PC-3 (cell line): ENCODE measurements at regions not wholly inside any gene's neighbourhood (a gene's known extent, or its start where the extent isn't known, plus 50 kb on each side); places are given as distances from the start of the nearest gene placed in this dataset.

Source experiments
- ATAC-seq: fragments of 200-7000 bp; cut with Tn5 transposase; 2 replicates; pipeline ENCODE4 v1.9.1; 2020; ENCODE audit warnings: mild to moderate bottlenecking, moderate library complexity
- BruUV-seq: library from RNA; stranded (reverse); fragments of 400-500 nt; replicated peaks from 2 replicates; lab custom pipeline; 2021; lab: Mats Ljungman, UMichigan
- CTCF ChIA-PET: fragments of 300-600 bp; sonication (Branson Sonifier 250); formaldehyde crosslinking; loops from one replicate; lab custom pipeline; 2022; ENCODE audit warnings: antibody characterized with exemption; lab: Charles Lee
- POLR2A ChIA-PET: fragments of 300-600 bp; sonication (Branson Sonifier 250); formaldehyde crosslinking; loops from one replicate; lab custom pipeline; 2022; ENCODE audit warnings: antibody characterized with exemption; ENCODE audit not compliant: unreplicated experiment; lab: Charles Lee
- DNase-seq: peaks from one replicate; pipeline ENCODE4 v3.0.0-alpha.2; 2015
- H2AFZ ChIP-seq: fragments of 300-600 bp; sonication (generic); 2 replicates; pipeline ENCODE4 v1.6.0; 2016; ENCODE audit warnings: antibody characterized with exemption, low read length
- H3F3A ChIP-seq: fragments of 300-600 bp; sonication (generic); one replicate; pipeline ENCODE4 v1.6.0; 2017; ENCODE audit warnings: antibody characterized with exemption, low read length, control low read depth, mild to moderate bottlenecking; ENCODE audit not compliant: unreplicated experiment
- H3K27ac ChIP-seq: fragments of 300-600 bp; sonication (generic); 2 replicates; pipeline ENCODE4 v1.5.1; 2016; ENCODE audit warnings: mild to moderate bottlenecking, low read length
- H3K27me3 ChIP-seq: fragments of 300-600 bp; sonication (generic); 2 replicates; pipeline ENCODE4 v1.6.1; 2016; ENCODE audit warnings: low read length, mixed read lengths
- H3K36me3 ChIP-seq: fragments of 300-600 bp; sonication (generic); 2 replicates; pipeline ENCODE4 v1.6.1; 2016; ENCODE audit warnings: low read depth, mixed run types, low read length, mixed read lengths
- H3K4me1 ChIP-seq: fragments of 300-600 bp; sonication (generic); 2 replicates; pipeline ENCODE4 v1.5.1; 2016; ENCODE audit warnings: low read length; ENCODE audit not compliant: insufficient read depth
- H3K4me2 ChIP-seq: fragments of 300-600 bp; sonication (generic); 2 replicates; pipeline ENCODE4 v1.6.0; 2016; ENCODE audit warnings: low read length
- H3K4me3 ChIP-seq: fragments of 300-600 bp; sonication (generic); 2 replicates; pipeline ENCODE4 v1.5.1; 2016; ENCODE audit warnings: mild to moderate bottlenecking, low read length, mixed read lengths
- H3K79me2 ChIP-seq: fragments of 300-600 bp; sonication (generic); 2 replicates; pipeline ENCODE4 v1.6.1; 2017; ENCODE audit warnings: low read length, mixed read lengths
- H3K9ac ChIP-seq: fragments of 300-600 bp; sonication (generic); 2 replicates; pipeline ENCODE4 v1.6.0; 2016; ENCODE audit warnings: mild to moderate bottlenecking, low read length
- H3K9me2 ChIP-seq: fragments of 300-600 bp; sonication (generic); replicated peaks from 2 replicates; pipeline ENCODE4 v1.6.1; 2016; ENCODE audit warnings: mixed run types, low read length, mixed read lengths
- H3K9me3 ChIP-seq: fragments of 300-600 bp; sonication (generic); 2 replicates; pipeline ENCODE4 v1.6.1; 2016; ENCODE audit warnings: low read length, mixed read lengths
- H4K20me1 ChIP-seq: fragments of 300-600 bp; sonication (generic); 2 replicates; pipeline ENCODE4 v1.6.1; 2016; ENCODE audit warnings: low read length, mixed read lengths
- CTCF ChIP-seq: fragments of 300-600 bp; sonication (generic); conservative IDR thresholded peaks from 2 replicates; pipeline ENCODE4 v1.5.1; 2017; ENCODE audit warnings: antibody characterized with exemption, low read depth, mild to moderate bottlenecking, low read length
- EZH2 ChIP-seq: fragments of 300-600 bp; sonication (generic); IDR thresholded peaks from one replicate; pipeline ENCODE4 v1.6.1; 2017; ENCODE audit warnings: antibody characterized with exemption, mild to moderate bottlenecking, low read length; ENCODE audit not compliant: unreplicated experiment
- EZH2phosphoT487 ChIP-seq: fragments of 300-600 bp; sonication (generic); IDR thresholded peaks from 2 replicates; pipeline ENCODE4 v1.6.1; 2018; ENCODE audit warnings: mild to moderate bottlenecking, antibody characterized with exemption, low read length, borderline replicate concordance
- intact Hi-C: fragments of 100-400 bp; cut with micrococcal nuclease; formaldehyde crosslinking; loops from 2 replicates; pipeline ENCODE4 v1.9.0; 2023

- H3K4me3 ChIP-seq, result no peak overlapping the region
- no peak overlapping the region for H3K9ac ChIP-seq
- H3K4me2 ChIP-seq, result no peak overlapping the region
- no peaks in the 10 kb centered on the region for H3K9me3 ChIP-seq
- peaks cover 59% of the 10 kb centered on the region for H3K27me3 ChIP-seq
- H3K36me3 ChIP-seq, result no peaks in the 10 kb centered on the region
- BruUV-seq, result no TSS peak
- no peaks in the 10 kb centered on the region for H3K79me2 ChIP-seq
- H4K20me1 ChIP-seq, result no peaks in the 10 kb centered on the region
- ChIA-PET POLR2A (no interaction called here), CTCF (no interaction called here)
- no peaks in the 10 kb centered on the region for H3K4me1 ChIP-seq
- DNase-seq, result no peak
- TF ChIP-seq CTCF (no peak), EZH2 (no peak), EZH2phosphoT487 (no peak)
- intact Hi-C loops, result no loop called here
- no peak overlapping the region for H2AFZ ChIP-seq
- no peak for ATAC-seq
- H3K9me2 ChIP-seq, result no peaks in the 10 kb centered on the region
- H3F3A ChIP-seq, result no peaks in the 10 kb centered on the region
- H3K27ac ChIP-seq, result no peak overlapping the region
Measured at GRCh38 chr20:20772497-20773085, 60.1 kb upstream of the RALGAPA2 start.

- Histone ChIP-seq H3K4me2 (no peak overlapping the region), H3K27me3 (peaks cover 62% of the 10 kb centered on the region), H3F3A (no peaks in the 10 kb centered on the region), H3K27ac (no peak overlapping the region), H3K79me2 (no peaks in the 10 kb centered on the region), H3K9ac (no peak overlapping the region), H2AFZ (no peak overlapping the region), H3K4me3 (no peak overlapping the region), H3K36me3 (no peaks in the 10 kb centered on the region), H3K9me3 (no peaks in the 10 kb centered on the region), H3K4me1 (no peaks in the 10 kb centered on the region), H3K9me2 (no peaks in the 10 kb centered on the region), H4K20me1 (no peaks in the 10 kb centered on the region)
- intact Hi-C loops, result no loop called here
- TF ChIP-seq EZH2phosphoT487, result no peak
- ChIA-PET CTCF (no interaction called here), POLR2A (no interaction called here)
- no TSS peak for BruUV-seq
- no peak for ATAC-seq
- DNase-seq, result no peak
Measured at GRCh38 chr20:20768202-20768815, 55.9 kb upstream of the RALGAPA2 start.

- TF ChIP-seq EZH2phosphoT487 (no peak), EZH2 (no peak), CTCF (no peak)
- no peak overlapping the region for H2AFZ ChIP-seq
- no peaks in the 10 kb centered on the region for H3F3A ChIP-seq
- POLR2A ChIA-PET, result no interaction called here
- no peak overlapping the region for H3K4me2 ChIP-seq
- H3K27ac ChIP-seq, result no peak overlapping the region
- ATAC-seq (no peak), DNase-seq (no peak)
- H3K27me3 ChIP-seq, result peaks cover 64% of the 10 kb centered on the region
- no peaks in the 10 kb centered on the region for H3K9me2 ChIP-seq
- H3K4me1 ChIP-seq, result no peaks in the 10 kb centered on the region
- no peak overlapping the region for H3K4me3 ChIP-seq
- H3K79me2 ChIP-seq, result no peaks in the 10 kb centered on the region
- no peaks in the 10 kb centered on the region for H3K9me3 ChIP-seq
- no peaks in the 10 kb centered on the region for H4K20me1 ChIP-seq
- CTCF ChIA-PET, result no interaction called here
- no TSS peak for BruUV-seq
- intact Hi-C loops, result no loop called here
- H3K36me3 ChIP-seq, result no peaks in the 10 kb centered on the region
- H3K9ac ChIP-seq, result no peak overlapping the region
Measured at GRCh38 chr20:20765696-20766365, 53.4 kb upstream of the RALGAPA2 start.
